Epithelial cell of proximal tubule (primary cell): ENCODE measurements at regions not wholly inside any gene's neighbourhood (a gene's known extent, or its start where the extent isn't known, plus 50 kb on each side); places are given as distances from the start of the nearest gene placed in this dataset.

Experiments
- DNase-seq: peaks from one replicate; pipeline ENCODE4 v3.0.0-alpha.2; 2011; ENCODE audit warnings: low read depth
- H3K4me3 ChIP-seq: 2 replicates; pipeline ENCODE4 v1.5.1; 2011; ENCODE audit warnings: low read depth, mild to moderate bottlenecking, low read length
- CTCF ChIP-seq: conservative IDR thresholded peaks from 2 replicates; pipeline ENCODE4 v1.5.1; 2012; ENCODE audit warnings: low read depth, mild to moderate bottlenecking, low read length

- DNase-seq: no peak
These were observed 319.3 kb downstream of the INHBA start for GRCh38 chr7:41383596-41383995.

GRCh38 chr7:41378156-41378555, 324.7 kb downstream of the INHBA start:
- no peak for DNase-seq
- H3K4me3 ChIP-seq: no peak overlapping the region
- TF ChIP-seq CTCF: no peak

More at GRCh38 chr7:41383596-41383995, 319.3 kb downstream of the INHBA start:
- H3K4me3 ChIP-seq: no peak overlapping the region
- no peak for TF ChIP-seq CTCF

GRCh38 chr7:41375582-41375981, 327.3 kb downstream of the INHBA start:
- no peak for DNase-seq
- H3K4me3 ChIP-seq: no peak overlapping the region
- no peak for TF ChIP-seq CTCF

DNA sequence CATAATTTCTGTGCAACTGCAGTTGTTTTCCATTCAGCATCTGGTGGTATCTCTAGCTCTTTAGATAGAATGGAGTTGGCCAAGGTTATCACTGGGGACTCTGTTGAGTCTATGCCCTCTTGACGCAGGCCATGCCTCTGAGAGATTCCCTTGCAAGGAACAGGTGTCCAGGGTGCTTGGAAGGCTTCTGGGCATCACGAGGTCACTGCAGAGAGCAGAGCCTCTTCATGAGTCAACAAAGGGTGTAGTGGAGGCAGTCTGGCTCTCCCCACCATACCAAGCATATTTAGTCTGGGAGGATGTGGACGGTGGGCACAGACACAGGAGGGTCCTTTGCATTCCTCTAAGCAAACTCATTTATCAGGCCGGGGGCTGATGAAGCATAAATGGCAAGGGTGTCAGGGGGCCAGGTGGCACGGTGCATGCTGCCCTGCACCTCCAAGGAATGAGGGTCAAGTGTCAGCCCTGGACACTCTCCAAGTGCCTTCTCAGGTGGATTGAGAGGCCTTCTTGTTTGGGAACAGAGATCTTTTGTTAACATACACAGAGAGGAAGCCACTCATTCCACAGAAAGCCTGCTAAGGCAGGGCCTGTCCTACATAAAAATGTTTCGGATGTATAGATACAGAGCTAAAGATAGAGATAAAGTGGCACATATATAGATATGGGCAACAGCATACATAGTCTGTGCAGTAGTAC, 328.6 kb downstream of the INHBA start:
- no peak overlapping the region for H3K4me3 ChIP-seq
- no peak for DNase-seq
- TF ChIP-seq CTCF: no peak

DNA sequence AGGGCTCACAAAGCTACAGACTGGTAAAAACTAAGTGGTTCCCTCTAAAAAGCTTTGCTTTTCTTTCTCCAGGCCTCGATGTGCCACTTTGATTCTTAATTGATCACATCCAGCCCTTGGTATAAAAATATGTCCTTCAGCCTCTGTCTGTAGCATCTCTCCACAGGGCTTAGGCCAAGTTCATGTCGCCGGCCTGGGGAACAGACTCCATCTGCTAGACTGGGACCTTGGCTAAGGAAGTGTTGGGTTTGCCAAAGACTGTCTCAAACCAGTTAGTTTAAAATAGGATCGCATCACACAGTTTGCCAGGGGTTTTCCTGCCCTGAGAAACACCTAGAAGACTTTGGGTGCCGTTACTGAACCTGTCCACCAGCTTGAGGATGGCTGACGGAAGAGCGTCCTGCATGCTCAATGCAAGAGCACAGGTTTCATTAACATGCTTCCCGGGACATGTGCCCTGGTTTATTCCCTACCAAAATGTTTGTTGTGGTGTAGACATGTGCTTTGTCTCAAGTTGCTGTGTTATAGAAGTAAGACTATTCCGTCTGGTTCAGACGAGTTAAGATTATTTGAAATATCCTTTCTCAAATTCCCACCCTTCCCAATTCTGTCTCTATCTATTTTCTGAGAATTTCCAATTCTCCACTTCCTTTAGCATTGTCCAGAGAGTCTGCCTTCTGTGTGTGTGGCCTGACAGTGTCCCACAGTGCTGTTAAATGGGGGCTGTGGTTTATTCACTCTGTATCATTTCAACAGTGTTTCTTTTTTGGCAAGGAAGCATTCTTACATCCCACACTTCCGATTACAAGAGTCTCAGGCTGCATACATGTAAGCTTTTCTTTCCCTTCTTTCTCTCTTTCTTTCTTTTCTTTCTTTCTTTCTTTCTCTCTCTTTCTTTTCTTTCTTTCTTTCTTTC, 334.7 kb downstream of the INHBA start:
- no peak for TF ChIP-seq CTCF
- DNase-seq: no peak
- no peak overlapping the region for H3K4me3 ChIP-seq

- DNase-seq: no peak
- TF ChIP-seq CTCF: no peak
- H3K4me3 ChIP-seq: no peak overlapping the region
These were observed 351.8 kb downstream of the INHBA start for GRCh38 chr7:41351091-41351490.
